Thoracic aorta (tissue), 2 donors: ENCODE measurements at regions not wholly inside any gene's neighbourhood (a gene's known extent, or its start where the extent isn't known, plus 50 kb on each side); places are given as distances from the start of the nearest gene placed in this dataset.

Source experiments
- ATAC-seq: fragments of 150-250 bp; one replicate; pipeline ENCODE4 v1.8.0; 2017; ENCODE audit warnings: low read depth; ENCODE audit not compliant: insufficient number of reproducible peaks, low FRiP score
- DNase-seq: peaks from one replicate; pipeline ENCODE4 v3.0.0-alpha.2; 2020; ENCODE audit warnings: low spot score
- H3K27ac ChIP-seq, 2 donors: fragments of 200-600 bp; sonication (generic); 1 replicate in 1 of 2; 2 replicates in 1 of 2; pipeline ENCODE4 v1.5.1; 2016; ENCODE audit warnings: mild to moderate bottlenecking in 2 of 2, moderate library complexity in 2 of 2
- H3K27me3 ChIP-seq: fragments of 200-600 bp; sonication (generic); replicated peaks from 2 replicates; pipeline ENCODE4 v1.6.0; 2016; ENCODE audit warnings: mild to moderate bottlenecking; ENCODE audit not compliant: insufficient read depth
- H3K36me3 ChIP-seq: fragments of 200-600 bp; sonication (generic); one replicate; pipeline ENCODE4 v1.5.1; 2016
- H3K4me1 ChIP-seq, 2 donors: fragments of 200-600 bp; sonication (generic); 1 replicate in 1 of 2; 2 replicates in 1 of 2; pipeline versions ENCODE4 v1.5.1 to v1.6.0; 2016; ENCODE audit warnings: low read depth in 2 of 2, mild to moderate bottlenecking in 1 of 2; ENCODE audit not compliant: control insufficient read depth in 1 of 2
- H3K4me3 ChIP-seq: fragments of 200-600 bp; sonication (generic); 2 replicates; pipeline ENCODE4 v1.5.1; 2016; ENCODE audit warnings: mild to moderate bottlenecking
- H3K9me3 ChIP-seq: fragments of 200-600 bp; sonication (generic); 2 replicates; pipeline ENCODE4 v1.5.1; 2016
- TF ChIP-seq, protein P1 (sequence below): fragments of 200-600 bp; sonication (generic); IDR thresholded peaks from one replicate; pipeline ENCODE4 v1.5.1; 2019; ENCODE audit warnings: antibody characterized with exemption

DNA sequence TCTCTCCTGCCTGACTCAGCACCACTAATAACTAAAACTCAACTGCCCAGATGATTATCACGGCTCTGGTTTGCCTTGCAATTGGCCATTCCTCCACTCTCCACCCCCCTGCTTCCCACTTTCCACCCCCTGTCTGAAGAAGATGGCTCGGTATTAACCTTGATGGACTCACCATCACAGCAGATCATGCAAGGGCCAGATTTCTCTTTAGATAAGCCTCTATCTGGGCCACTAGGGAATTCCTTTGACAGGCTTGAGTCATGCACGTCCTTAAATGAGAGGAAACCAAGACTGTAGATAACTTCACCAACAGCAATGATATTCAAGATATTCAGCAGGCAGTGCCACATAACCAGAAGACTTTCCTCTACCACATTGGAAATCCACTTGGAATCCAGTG is 131.1 kb upstream of the NBEA start:
- H3K36me3 ChIP-seq: no peaks in the 10 kb centered on the region
- H3K27me3 ChIP-seq: no peaks in the 10 kb centered on the region
- no peak overlapping the region for H3K4me3 ChIP-seq
- ATAC-seq (no peak), DNase-seq (no peak)
- no peak overlapping the region for H3K27ac ChIP-seq
- H3K9me3 ChIP-seq: peaks cover 8% of the 10 kb centered on the region
- H3K4me1 ChIP-seq: peaks cover 0 to 2% of the 10 kb centered on the region in 2 donors
- TF ChIP-seq, protein P1, sequence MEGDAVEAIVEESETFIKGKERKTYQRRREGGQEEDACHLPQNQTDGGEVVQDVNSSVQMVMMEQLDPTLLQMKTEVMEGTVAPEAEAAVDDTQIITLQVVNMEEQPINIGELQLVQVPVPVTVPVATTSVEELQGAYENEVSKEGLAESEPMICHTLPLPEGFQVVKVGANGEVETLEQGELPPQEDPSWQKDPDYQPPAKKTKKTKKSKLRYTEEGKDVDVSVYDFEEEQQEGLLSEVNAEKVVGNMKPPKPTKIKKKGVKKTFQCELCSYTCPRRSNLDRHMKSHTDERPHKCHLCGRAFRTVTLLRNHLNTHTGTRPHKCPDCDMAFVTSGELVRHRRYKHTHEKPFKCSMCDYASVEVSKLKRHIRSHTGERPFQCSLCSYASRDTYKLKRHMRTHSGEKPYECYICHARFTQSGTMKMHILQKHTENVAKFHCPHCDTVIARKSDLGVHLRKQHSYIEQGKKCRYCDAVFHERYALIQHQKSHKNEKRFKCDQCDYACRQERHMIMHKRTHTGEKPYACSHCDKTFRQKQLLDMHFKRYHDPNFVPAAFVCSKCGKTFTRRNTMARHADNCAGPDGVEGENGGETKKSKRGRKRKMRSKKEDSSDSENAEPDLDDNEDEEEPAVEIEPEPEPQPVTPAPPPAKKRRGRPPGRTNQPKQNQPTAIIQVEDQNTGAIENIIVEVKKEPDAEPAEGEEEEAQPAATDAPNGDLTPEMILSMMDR: no peak

DNA sequence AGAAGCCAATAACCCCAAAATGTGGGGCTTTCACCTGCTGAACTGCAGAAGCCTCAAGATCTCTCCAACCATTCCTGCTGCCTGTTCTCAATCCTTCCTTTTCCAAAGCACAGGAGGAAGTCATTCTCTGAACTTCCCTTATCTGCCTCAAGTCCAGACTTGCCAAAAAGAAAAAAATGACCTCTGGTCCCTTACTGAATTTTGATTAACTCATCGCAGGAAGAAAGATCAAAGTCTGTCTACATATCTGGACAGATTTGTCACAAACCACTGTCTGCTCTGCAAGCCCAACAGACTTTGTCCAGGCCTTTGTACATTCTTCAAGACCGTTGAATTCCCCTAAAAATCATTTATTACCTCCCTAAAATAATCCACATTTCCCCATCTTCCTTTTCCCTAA is 126.5 kb upstream of the NBEA start:
- no peaks in the 10 kb centered on the region for H3K27me3 ChIP-seq
- DNase-seq (no peak), ATAC-seq (no peak)
- TF ChIP-seq, protein P1: no peak
- H3K4me3 ChIP-seq: no peak overlapping the region
- peaks cover 8% of the 10 kb centered on the region for H3K9me3 ChIP-seq
- peaks cover 5 to 20% of the 10 kb centered on the region in 2 donors for H3K4me1 ChIP-seq
- no peak overlapping the region for H3K27ac ChIP-seq
- no peaks in the 10 kb centered on the region for H3K36me3 ChIP-seq

DNA sequence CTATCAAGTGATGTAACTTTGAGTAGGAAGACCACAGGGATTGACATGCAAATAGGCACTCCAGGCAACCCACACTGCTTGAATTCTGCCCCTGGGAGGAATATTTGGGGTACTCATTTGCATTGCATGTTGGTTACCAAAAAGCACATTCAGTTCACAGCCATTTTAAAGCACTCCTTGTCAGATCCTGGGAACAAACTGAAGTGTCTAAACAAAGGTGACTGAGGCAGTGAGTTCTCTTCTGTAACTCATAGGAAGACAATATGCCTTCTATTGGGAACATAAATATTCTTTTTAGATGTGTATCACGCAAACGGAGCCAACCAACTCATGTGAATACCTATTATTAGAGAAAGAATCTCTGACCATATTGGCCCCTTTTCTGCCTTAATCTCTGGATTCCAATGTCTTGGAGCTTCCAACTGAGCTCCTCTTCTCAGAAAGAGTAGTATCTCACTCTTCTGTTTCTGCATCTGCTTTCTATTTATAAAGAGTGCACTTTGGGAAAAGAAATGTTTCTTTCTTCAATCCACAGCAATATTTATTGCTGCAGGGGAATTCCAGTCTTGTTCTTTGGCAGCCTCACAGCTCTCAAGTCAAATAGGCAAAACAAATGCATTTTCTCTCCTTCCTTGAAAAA is 125.7 kb upstream of the NBEA start:
- Histone ChIP-seq H3K27me3 (no peaks in the 10 kb centered on the region), H3K9me3 (peaks cover 8% of the 10 kb centered on the region), H3K4me1 (peaks cover 5 to 20% of the 10 kb centered on the region in 2 donors), H3K36me3 (no peaks in the 10 kb centered on the region), H3K27ac (no peak overlapping the region), H3K4me3 (no peak overlapping the region)
- ATAC-seq: no peak
- TF ChIP-seq, protein P1: no peak
- DNase-seq: no peak

DNA sequence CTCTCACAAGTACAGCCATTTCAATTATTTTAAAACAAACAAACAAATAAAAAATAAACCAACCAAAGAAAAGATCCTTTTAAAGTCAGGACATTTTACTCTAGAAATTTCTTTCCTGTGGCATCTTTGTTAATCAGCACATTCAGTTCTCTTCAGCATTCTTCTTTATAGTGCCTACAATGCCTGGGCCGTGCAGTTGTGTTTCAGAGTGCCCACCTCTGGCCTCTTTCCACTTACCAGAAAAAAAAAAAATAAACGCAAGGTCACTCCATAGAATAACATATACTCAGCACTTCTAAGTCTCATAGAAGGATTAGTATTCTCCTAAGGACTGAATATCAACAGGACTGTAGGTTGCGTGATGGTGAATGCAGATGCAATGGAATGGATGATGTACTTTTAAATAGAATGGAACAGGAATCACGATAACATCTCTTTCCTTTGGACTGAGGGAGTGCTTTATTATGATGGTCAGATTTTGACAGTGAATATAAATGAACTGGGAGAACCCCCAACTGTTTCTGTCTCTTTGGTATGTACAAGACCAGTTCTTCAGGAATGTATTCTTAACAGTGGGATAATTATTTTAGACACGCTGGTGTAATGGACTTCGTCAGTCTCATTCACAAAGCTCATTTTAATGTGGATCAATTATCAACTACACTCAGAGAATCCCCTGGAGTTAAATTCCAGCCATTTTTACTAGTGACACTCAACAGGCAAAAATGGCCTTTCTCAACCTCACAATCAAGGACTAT is 125.0 kb upstream of the NBEA start:
- H3K4me3 ChIP-seq: no peak overlapping the region
- peaks cover 5 to 20% of the 10 kb centered on the region in 2 donors for H3K4me1 ChIP-seq
- H3K27me3 ChIP-seq: no peaks in the 10 kb centered on the region
- peaks cover 6% of the 10 kb centered on the region for H3K9me3 ChIP-seq
- TF ChIP-seq, protein P1: no peak
- no peak for DNase-seq
- no peak for ATAC-seq
- no peak overlapping the region for H3K27ac ChIP-seq
- no peaks in the 10 kb centered on the region for H3K36me3 ChIP-seq

DNA sequence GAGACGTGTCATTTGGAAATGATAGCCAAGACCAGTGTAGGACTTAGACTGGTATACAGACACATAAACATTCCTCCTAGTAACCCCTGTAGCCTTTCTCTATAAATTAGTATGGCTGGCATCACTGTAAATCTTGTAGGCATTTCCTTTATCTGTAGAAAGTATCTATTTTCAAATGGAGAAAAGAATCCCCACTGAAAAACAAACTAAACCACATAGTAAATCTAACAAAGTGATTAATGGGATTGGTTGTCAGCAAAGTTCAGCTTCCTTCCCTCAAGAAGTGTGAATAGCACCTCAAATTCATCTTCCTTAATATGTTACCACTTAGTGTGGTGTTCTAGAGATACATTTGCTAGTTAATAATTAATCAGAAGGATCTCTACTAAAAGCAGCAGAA is 119.4 kb upstream of the NBEA start:
- TF ChIP-seq, protein P1: no peak
- Histone ChIP-seq H3K4me3 (no peak overlapping the region), H3K4me1 (peaks cover 0 to 2% of the 10 kb centered on the region in 2 donors), H3K27me3 (no peaks in the 10 kb centered on the region), H3K9me3 (no peaks in the 10 kb centered on the region), H3K36me3 (no peaks in the 10 kb centered on the region), H3K27ac (no peak overlapping the region)
- ATAC-seq (no peak), DNase-seq (no peak)
